Stimulated activated naive CD8-positive, alpha-beta T cell treated with anti-CD3 and anti-CD28 coated beads, Interleukin-15, Interleukin-2, amounts not matched to agents 100 U/mL and 50 U/mL, for 24 hours (primary cell): ENCODE measurements at regions not wholly inside any gene's neighbourhood (a gene's known extent, or its start where the extent isn't known, plus 50 kb on each side); places are given as distances from the start of the nearest gene placed in this dataset.
"Not testable (repeated sequence)": the region's sequence is repeated elsewhere in the genome, so short reads cannot be mapped to it uniquely, and the experiment has no call there.

Source experiments
- ATAC-seq: fragments of 150-1000 bp; cut with Tn5 transposase; one replicate; pipeline ENCODE4 v1.10.0; 2021
- DNase-seq: peaks from one replicate; pipeline ENCODE4 v3.0.0; 2021

DNA sequence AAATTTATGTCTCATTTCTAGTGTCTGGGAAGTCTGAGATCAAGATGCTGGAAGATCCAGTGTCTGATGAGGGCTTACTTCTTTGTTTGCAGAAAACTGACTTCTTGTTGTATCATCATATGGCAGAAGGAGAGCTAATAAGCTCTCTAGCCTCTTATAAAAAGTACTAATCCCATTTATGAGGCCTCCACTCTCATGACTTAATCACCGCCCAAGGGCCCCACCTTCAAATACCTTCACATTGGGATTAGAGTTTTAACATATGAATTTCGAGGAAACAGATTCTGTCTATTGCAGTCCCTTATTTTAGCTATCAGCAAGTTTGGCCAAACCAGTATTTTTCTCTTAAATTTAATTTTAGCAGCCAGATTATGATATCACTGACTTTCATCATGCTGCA lies 150.2 kb upstream of the TMPRSS15 start:
- no peak for DNase-seq
- no peak for ATAC-seq

DNA sequence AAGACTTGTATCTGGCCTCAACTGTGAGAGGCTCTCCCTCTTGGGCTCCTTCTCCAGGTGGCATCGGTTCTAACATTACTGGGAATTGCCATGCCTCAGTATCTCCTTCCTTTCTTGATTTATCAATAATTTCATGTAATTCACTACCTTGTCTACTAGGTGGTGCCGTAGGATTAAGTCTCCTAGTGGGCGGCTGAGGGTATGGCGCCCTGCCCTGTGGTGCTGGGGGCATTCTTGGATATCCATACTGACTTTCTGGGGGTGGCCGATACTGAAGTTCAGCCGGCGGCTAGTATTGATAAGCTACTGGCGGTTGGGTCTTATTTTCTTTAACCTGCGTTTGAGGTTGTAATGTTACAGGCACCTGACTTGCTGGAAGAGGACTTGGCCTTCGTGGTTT lies 164.2 kb upstream of the TMPRSS15 start:
- not testable (repeated sequence) for ATAC-seq, DNase-seq

DNA sequence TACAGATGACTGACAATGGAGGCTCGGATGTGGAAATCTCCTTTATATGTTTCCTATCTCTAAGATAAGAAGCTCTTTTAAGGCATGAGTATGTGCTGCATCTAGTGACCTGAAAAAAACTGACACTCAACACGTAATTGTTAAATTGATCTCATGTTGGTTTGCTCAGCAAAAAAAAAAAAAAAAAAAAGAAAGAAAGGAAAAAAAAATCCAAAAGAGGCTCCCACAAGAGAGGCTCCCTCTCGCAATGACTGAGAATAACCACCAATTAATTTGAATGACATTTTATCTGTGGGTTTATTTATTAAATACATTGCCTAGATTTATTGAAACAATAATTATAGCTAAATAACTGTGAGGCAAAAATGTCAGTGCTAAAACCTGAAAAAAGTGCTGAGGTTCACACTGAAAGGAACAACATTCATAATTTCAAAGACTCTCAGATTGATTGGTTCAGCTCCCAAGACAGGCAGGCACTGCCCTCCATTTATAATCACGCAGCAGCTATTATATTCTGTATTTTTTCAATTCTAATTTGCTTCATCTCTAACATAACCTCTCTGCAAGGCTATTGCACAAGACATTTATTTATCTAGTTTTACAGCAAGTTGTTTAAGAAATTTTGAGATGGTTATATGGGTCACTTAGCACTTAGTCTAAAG lies 184.5 kb upstream of the TMPRSS15 start:
- ATAC-seq (no peak), DNase-seq (no peak)

DNA sequence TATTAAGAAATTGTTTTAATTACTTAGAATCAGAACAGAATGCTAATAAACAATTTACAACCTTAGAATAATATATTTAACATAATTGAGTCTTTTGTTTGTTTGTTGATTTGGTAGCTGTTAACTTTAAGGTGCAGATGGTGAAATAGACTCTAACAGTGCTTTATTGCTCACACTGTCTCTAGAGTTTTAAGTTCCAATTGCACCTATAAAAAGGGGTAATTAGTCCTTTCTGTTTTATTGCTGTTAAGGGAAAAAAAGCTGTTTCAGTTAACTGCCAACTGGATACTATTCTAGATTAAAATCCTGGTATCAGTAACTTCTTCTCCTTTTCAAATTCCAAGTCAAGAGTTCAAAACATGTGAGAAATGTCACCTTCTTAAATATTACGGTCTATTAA lies 197.6 kb upstream of the TMPRSS15 start:
- ATAC-seq (no peak), DNase-seq (no peak)

DNA sequence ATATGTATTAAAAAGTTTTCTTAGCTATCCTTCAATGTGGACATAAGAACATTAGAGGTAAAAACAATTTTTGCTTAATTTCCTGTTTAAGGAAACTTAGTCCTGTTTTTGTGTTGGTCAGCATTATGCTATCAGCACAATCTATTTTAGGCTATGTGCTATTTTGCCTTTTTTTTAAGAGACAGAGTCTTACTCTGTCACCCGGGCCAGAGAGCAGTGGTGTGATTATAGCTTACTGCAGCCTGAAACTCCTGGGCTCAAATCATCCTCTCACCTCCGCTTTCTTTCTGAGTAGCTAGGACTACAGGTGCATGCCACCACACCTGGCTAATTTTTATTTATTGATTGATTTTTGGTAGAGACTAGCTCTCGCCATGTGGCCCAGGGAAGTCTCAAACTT lies 199.1 kb upstream of the TMPRSS15 start:
- no peak for DNase-seq

DNA sequence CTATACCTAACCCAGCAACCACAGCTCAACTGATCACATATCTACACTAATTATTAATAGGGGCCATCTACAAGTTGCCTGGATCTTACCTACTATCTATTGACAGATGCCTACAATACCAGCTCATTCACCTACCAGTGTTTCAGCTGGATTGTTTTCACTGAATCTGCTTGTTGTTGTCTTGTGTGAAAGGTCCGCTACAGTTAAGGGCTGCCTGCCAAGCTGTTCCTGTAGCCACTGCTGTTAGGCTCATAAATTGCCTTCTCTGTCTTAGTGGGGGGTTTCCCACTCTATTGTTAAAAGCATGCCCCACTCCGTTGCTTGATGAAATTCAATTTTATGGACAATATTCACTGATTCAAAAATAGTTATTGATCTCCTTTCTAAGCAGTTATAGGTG lies 199.7 kb upstream of the TMPRSS15 start:
- no peak for DNase-seq
- no peak for ATAC-seq

More for the DNA sequence above, 199.1 kb upstream of the TMPRSS15 start:
- no peak for ATAC-seq

DNA sequence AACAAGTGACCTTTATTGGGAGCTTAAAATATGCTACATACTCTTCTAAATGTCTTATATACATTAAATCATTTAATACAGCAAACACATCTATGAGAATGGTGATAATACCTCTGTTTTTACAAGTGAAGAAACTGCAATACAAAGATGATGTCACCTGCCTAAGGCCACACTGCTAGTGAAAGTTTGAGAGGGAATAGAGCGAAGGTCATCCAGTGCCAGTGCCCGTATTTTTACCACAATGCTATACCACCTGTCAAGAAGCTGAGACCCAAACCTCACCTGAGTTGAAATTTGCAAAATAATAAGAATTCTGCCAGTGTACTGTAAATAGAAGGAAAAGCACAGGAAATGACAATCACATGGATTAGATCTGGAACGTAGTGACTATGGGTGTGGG lies 200.4 kb upstream of the TMPRSS15 start:
- DNase-seq, result no peak
- ATAC-seq, result no peak

DNA sequence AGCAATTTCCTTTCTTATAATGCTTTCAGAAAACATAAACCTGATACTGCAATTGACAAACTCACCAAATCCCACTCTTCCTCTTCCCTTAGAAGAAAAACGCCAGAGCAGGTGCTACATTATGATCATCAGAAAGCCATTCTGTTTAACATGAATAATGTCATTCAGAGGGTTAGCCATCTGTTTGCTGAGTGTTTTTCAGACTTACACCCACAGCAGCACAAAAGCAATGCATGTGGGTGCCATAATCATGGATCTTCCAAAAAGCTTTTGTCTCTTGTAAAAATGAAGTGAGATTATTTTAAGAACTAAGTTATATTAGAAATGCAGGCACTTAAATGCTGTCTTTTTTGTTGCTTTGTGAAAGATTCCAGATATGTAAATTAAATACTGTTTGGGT lies 204.6 kb upstream of the TMPRSS15 start:
- DNase-seq, result no peak

DNA sequence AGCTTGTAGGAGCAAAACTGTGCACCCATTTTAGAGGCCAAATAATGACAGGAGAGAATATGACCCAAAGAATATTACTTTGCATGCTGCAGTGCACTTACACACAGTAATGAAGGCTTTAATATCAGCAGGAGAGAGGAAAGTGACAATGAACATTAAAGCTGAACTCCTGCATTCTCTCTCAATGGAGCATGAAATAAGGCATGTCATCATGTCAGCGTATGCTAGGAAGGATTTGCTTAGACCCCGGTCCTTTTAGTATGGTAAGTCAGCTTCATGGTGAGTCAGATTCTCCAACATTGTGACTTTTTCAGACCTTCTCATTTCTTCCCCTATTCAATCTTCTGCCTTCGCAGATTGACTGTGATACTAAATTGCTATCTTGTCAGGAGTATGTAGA lies 210.7 kb upstream of the TMPRSS15 start:
- no peak for DNase-seq
- no peak for ATAC-seq

More for the DNA sequence above, 204.6 kb upstream of the TMPRSS15 start:
- no peak for ATAC-seq

DNA sequence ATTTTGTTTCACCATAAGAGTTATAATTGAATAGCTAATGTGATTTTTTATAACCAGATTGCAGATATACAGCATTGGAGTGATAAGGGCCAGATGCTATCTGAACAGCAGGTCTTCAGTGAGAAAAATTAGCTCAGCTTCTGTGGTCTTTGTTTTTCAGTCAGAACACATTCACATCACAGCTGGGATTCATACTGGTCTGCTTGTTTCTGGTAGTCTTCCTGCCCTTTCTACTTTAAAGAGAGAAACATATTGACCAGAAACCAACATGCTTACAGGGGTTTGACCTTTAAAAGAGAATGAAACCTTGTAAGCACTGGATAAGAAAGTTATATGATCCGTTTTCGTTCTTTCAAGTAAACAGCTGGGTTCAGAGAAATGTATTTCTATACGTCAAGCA lies 213.7 kb upstream of the TMPRSS15 start:
- no peak for ATAC-seq
- no peak for DNase-seq

DNA sequence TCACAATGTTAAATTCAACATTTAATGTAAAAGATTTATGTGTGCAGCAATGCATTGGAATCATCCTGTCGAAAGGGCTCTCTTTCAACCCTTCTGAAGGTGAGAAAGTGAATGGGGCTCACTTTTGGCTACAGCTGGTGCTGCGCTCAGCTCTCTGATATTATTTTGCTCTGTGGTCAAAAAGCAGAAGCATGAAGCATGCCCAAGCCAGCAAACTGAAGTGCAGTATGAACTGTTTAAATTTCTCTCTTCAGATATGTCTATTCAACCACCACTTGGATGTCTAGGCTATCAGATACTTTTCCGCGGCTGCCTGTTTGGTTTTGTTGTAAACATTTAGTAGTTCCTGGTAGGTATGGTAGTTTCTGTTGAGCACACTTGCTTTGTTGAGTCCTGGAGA lies 216.9 kb upstream of the TMPRSS15 start:
- no peak for ATAC-seq

DNA sequence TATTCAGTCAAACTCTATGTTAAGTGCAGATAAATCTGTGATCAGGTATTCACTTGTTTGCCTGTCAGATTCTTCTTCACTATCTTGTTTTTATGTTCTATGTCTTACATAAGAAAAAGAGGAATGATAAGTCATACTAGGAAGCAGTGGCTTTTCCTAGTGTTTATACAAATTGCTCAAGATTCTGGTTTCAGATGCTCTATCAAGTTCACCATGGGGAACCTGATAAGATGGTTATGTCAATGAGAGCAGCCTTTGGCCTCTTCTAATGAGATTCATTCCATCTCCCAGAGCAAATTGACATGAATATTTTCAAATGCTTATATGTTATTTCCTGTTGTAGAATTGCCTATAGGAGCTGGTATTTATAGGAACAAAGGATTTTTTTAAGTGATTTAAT lies 218.8 kb upstream of the TMPRSS15 start:
- DNase-seq, result no peak
- ATAC-seq, result no peak

More for the DNA sequence above, 216.9 kb upstream of the TMPRSS15 start:
- no peak for DNase-seq

DNA sequence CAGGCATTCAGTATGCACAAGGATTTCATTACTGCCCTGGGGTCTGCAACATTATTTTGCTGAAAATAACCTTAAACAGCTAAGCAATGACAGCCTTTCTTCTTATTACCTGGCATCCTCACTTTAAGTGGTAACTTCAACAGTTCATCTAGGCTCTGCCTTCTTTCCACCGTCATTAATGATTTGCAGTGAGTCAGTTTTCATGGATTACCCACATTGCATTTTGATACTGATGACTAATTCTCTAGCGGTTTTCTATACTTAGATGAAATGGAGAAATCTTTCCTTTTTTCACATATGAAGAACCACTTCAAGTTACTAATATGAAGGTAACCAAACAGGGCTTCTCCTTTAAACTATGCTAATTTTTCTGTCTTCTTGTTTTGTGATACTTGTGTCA lies 226.9 kb upstream of the TMPRSS15 start:
- ATAC-seq, result no peak
- no peak for DNase-seq

DNA sequence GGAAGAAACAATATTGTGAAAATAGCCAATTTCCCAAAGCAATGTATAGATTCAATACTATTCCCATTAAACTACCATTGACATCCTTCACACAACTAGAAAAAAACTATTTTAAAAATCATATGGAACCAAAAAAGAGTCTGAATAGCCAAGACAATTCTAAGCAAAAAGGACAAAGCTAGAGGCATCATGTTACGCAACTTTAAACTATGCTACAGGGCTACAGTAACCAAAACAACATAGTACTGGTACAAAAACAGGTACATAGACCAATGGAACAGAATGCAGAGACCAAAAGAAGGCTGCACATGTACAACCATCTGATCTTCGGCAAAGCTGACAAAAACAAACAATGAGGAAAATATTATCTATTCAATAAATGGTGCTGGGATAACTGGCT lies 233.3 kb upstream of the TMPRSS15 start:
- ATAC-seq (no peak), DNase-seq (no peak)

DNA sequence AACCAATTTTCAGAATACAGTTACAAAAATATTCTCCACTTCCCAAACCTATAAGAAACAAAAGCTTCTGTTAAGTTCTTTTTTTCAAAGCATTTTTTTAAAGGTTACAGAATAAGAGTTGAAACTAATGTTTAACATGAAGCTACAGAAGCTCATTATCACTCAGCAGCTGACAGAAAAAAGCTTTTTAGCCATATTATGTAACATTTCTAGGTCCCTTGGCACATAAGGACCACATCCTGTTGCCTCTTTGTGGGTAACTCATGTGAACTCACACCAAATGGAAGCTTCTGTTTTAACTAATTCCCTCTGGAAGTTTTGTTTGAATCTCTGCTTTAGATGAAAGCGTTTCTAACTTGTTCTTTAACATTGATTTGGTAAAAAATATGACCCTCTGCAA lies 242.5 kb upstream of the TMPRSS15 start:
- DNase-seq (no peak), ATAC-seq (no peak)

DNA sequence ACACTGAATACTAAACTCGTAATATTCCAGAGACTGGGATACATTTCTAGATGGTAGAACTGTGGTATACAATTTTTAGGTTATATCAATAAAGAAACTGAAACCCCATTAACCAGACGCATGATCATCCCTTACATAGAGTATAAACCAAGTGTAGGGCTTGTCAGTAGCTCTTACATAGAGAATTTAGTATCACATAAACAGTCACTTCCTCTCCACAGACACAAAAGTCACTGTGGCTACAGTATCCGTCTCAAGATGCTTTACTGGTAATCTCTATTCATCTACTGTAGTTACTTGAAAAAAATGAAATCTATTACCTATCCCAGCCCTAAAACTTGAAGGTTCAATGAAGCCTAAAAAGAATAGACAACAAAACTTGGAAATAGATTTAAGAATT lies 252.3 kb upstream of the TMPRSS15 start:
- DNase-seq (no peak), ATAC-seq (no peak)

DNA sequence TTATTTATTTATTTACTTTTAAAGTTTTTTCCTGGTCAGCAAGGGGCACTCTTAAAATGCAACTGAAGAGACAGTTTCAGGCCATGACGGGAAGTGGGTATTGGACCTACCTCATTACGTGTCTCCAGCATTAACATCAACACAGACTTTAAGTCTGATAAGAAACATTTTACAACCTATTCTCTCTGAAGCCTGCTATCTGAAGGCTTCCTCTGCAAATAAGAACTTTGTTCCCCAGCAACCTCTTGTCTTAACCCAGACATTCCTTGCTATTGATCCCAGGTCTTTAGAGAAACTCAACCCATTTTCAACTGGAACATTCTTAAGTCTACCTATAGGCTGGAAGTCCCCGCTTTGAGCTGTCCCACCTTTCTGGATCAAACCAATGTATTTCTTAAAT lies 258.3 kb upstream of the TMPRSS15 start:
- ATAC-seq, result no peak
- DNase-seq, result no peak

DNA sequence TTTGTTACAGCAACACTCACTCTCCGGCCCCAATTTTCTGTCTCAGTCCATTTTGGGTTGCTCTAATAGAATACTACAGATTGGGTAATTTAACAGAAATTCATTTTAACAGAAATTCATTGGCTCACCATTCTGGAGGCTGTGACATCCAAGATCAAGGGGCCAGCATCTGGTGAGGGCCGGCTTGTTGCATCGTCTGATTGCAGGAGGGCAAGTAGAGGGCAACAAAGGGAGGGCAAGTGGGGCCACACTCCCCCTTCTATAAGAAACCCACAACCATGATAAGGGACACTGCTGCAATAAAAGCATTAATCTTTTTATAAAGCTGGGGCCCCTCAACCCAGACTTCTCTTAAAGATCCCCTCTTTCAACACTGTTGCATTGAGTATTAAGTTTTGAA lies 260.1 kb upstream of the TMPRSS15 start:
- no peak for ATAC-seq
- DNase-seq, result no peak

DNA sequence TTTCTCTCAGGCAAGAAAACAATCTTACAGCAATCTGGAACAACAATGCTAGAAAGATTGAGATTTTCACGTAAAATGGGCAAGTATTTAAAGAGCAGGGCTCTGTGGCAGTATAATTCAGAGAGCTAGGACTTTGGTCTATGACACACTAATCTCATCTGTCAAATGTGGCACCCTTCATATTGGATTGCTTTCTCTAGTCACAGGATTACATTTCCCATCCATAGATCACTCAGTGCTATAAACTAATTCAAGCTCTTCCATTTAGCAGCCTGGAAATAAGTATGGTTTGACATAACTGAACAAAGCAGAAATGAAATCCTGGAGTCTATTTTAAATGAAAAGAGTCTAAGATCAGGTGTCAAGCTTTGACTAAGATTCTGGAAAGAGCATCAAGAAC lies 263.1 kb upstream of the TMPRSS15 start:
- no peak for DNase-seq
- no peak for ATAC-seq

DNA sequence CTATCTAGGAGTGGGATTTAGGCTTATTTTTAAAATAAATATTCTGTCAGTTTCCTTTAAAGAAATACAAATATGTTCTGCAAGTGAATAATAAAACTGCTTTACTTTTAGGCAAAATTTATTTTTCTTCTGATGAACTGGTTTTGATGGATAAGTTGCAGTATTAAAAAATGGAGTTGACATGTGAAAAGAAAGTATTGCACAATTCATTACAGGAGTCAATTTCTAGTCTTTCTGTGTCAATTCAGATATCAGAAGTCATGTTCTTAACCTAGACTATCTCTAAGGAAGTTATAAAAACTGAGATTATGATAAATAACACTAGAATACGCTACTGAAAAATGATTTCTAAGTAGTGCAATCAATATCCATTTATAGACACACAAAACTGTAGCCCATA lies 270.2 kb upstream of the TMPRSS15 start:
- no peak for ATAC-seq
- no peak for DNase-seq

DNA sequence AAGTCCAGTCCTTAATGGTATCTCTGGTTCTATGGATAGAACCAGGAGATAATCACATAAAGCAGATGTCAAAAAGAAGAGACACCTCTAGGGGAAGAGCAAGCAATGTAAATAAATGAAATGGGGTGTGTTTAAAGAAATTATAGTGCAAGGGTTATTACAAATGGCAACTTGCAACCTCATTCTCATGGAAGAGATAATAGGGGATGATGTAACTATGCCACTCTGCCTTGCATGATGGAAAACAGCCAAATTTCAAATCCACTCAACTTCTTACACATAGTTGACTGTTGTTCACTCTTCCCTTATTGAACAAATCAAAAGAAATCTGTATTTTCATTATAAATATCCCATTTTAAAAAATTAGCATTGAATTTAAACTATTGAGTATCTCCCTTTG lies 274.0 kb upstream of the TMPRSS15 start:
- no peak for DNase-seq
- no peak for ATAC-seq

DNA sequence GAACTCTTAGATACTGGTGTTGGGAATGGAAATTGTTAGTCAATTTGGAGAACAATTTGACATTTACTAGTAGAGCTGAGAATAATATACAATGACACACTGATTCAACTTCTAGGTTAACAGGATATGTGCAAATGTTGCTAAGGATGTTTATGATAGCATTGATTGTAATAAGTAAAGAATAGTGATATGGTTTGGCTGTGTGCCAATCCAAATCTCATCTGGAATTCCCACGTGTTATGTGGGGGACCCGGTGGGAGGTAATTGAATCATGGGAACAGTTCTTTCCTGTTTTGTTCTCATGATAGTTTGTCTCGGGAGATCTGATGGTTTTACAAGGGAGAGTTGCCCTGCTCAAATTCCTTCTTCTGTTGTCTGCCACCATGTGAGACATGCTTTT lies 302.4 kb upstream of the TMPRSS15 start:
- no peak for ATAC-seq
- no peak for DNase-seq

DNA sequence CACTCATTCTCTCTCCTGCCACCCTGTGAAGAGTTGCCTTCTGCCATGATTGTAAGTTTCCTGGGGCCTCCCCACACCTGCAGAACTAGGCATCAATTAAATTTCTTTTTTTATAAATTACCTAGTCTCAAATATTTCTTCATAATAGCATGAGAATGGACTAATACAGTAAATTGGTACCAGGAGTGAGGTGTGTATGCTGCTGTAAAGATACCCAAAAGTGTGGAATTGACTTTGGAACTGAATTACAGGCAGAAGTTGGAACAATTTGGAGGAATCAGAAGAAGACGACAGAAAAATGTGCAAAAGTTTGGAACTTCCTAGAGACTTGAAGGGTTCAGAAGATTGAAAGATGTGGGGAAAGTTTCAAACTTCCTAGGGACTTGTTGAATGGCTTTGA lies 308.1 kb upstream of the TMPRSS15 start:
- no peak for ATAC-seq
- no peak for DNase-seq

DNA sequence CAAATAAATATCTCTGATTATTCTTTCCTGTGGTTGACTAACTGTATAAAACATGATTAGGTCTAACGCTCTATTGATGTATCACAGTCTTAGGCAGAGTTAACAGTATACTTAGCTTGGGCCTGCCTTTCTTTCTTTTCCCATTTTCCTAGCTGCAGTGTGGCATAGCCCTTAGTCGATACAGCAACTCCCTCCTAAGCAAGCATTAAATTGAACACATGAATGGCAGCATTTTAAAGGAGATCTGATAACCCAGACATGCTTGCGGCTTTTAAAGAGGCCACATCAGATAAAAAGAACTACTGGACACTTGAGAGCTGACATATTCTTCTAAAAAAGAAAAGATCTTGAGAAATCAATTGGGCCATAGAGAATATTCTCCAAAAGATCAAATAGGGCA lies 312.0 kb upstream of the TMPRSS15 start:
- ATAC-seq (no peak), DNase-seq (no peak)

DNA sequence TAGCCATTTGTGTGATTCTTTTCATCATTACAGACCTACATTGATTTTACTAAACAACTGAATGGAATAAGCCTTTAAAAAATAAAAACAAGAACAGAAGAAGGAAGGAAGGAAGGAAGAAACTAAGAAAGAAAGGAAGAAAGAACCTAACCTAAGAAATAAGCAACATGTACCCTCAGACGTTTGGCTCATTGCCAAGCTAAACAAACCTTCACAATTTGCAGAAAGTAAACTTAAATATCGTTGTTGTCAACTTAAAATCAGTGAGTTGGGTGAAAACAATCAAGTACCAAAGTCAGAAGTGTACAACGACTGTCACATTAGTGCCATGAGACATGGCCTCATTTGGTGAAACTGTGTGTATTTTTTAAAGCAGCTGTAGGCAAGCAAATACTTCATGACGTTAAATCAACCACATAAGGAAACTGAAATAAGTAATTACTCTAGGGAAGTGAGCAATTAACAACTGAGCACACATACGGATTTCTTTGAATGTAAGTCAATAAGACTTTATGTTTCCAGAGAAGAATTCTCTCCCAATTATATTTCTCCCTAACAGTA lies 313.1 kb upstream of the TMPRSS15 start:
- DNase-seq (no peak), ATAC-seq (no peak)
